H1 (cell line): ENCODE measurements at regions not wholly inside any gene's neighbourhood (a gene's known extent, or its start where the extent isn't known, plus 50 kb on each side); places are given as distances from the start of the nearest gene placed in this dataset.

Source experiments
- CTCF ChIA-PET: fragments of 300-600 bp; sonication (Branson Sonifier 250); formaldehyde crosslinking; loops from one replicate; lab custom pipeline; 2021; ENCODE audit not compliant: partially characterized antibody; lab: Charles Lee
- POLR2A ChIA-PET: fragments of 300-600 bp; sonication (Branson Sonifier 250); formaldehyde crosslinking; loops from one replicate; lab custom pipeline; 2021; ENCODE audit warnings: inconsistent platforms; ENCODE audit not compliant: partially characterized antibody; lab: Charles Lee
- DNase-seq, 2 experiments: peaks; one replicate each; pipeline versions ENCODE4 v3.0.0 to v3.0.0-alpha.2; 2010 to 2022; ENCODE audit warnings: low spot score in 2 of 2, low read depth in 1 of 2, mixed read lengths in 1 of 2
- FAIRE-seq: peaks from 2 replicates; lab custom pipeline; 2011; peaks lifted over from hg19 to GRCh38; lab: Jason Lieb, UNC
- H2AFZ ChIP-seq: 2 replicates; pipeline ENCODE4 v1.8.1; 2012; ENCODE audit warnings: low read length, inconsistent platforms
- H2AK5ac ChIP-seq: 2 replicates; pipeline ENCODE4 v1.6.1; 2013; ENCODE audit warnings: low read depth, low read length
- H2BK120ac ChIP-seq: replicated peaks from 2 replicates; pipeline ENCODE3; 2013; ENCODE audit warnings: low read depth, low read length, inconsistent platforms
- H2BK12ac ChIP-seq: 2 replicates; pipeline ENCODE4 v1.6.1; 2013; ENCODE audit warnings: low read depth, low read length
- H2BK15ac ChIP-seq: 2 replicates; pipeline ENCODE4 v1.6.1; 2013; ENCODE audit warnings: low read length
- H2BK20ac ChIP-seq: 2 replicates; pipeline ENCODE4 v1.6.1; 2013; ENCODE audit warnings: low read length
- H2BK5ac ChIP-seq: 2 replicates; pipeline ENCODE4 v1.6.1; 2013; ENCODE audit warnings: low read depth, low read length
- H3K14ac ChIP-seq: 2 replicates; pipeline ENCODE4 v1.6.1; 2013; ENCODE audit warnings: inconsistent platforms; ENCODE audit not compliant: insufficient read length
- H3K18ac ChIP-seq: 2 replicates; pipeline ENCODE4 v1.6.1; 2013; ENCODE audit warnings: low read length; ENCODE audit errors: extremely low read depth
- H3K23ac ChIP-seq: 2 replicates; pipeline ENCODE4 v1.6.1; 2013; ENCODE audit warnings: inconsistent platforms; ENCODE audit not compliant: insufficient read length
- H3K23me2 ChIP-seq: 2 replicates; pipeline ENCODE4 v1.6.1; 2013; ENCODE audit warnings: low read depth, low read length
- H3K27ac ChIP-seq: 2 replicates; pipeline ENCODE4 v1.6.1; 2011; ENCODE audit warnings: low read depth, low read length, inconsistent platforms
- H3K27me3 ChIP-seq, 4 experiments: replicated peaks in 1 of 4; 1 replicate in 1 of 4; 2 replicates in 3 of 4; pipeline versions ENCODE4 v1.6.1 to v1.8.1; 2011 to 2013; ENCODE audit warnings: low read length in 3 of 4, mild to moderate bottlenecking in 3 of 4, inconsistent platforms in 2 of 4, mixed read lengths in 2 of 4, moderate library complexity in 1 of 4; ENCODE audit not compliant: control insufficient read depth in 3 of 4, insufficient read depth in 3 of 4; ENCODE audit errors: extremely low read depth in 1 of 4
- H3K36me3 ChIP-seq, 4 experiments: 2 replicates each; pipeline versions ENCODE4 v1.6.1 to v1.8.1; 2011 to 2013; ENCODE audit warnings: mild to moderate bottlenecking in 4 of 4, low read length in 3 of 4, moderate library complexity in 2 of 4, control low read depth in 1 of 4, inconsistent platforms in 1 of 4; ENCODE audit not compliant: insufficient read depth in 4 of 4, control insufficient read depth in 2 of 4
- H3K4ac ChIP-seq: replicated peaks from 2 replicates; pipeline ENCODE3; 2013; ENCODE audit warnings: low read length, low read depth, mixed read lengths, inconsistent platforms; ENCODE audit not compliant: insufficient read length
- H3K4me1 ChIP-seq, 4 experiments: replicated peaks in 1 of 4; 1 replicate in 1 of 4; 2 replicates in 3 of 4; pipeline versions ENCODE4 v1.6.1 to v1.8.1; 2011 to 2013; ENCODE audit warnings: low read length in 3 of 4, inconsistent platforms in 2 of 4, mixed read lengths in 1 of 4; ENCODE audit not compliant: insufficient read depth in 4 of 4, control insufficient read depth in 3 of 4
- H3K4me2 ChIP-seq, 2 experiments: 2 replicates each; pipeline versions ENCODE4 v1.6.1 to v1.8.1; 2011 to 2013; ENCODE audit warnings: low read depth in 2 of 2, low read length in 2 of 2, control low read depth in 1 of 2, inconsistent platforms in 1 of 2, mild to moderate bottlenecking in 1 of 2; ENCODE audit not compliant: insufficient read depth in 1 of 2
- H3K4me3 ChIP-seq, 4 experiments: fragments of 200-600, 300-600 bp in 1 of 4; sonication (generic), shearing (Covaris generic), sonication (Bioruptor Twin) in 1 of 4; 2 replicates each; pipeline versions ENCODE4 v1.5.1 to v1.8.1; 2011 to 2016; ENCODE audit warnings: low read length in 4 of 4, low read depth in 3 of 4, control low read depth in 2 of 4, inconsistent platforms in 2 of 4, mild to moderate bottlenecking in 2 of 4, mixed read lengths in 1 of 4, moderate library complexity in 1 of 4; ENCODE audit not compliant: insufficient read depth in 2 of 4; ENCODE audit errors: extremely low read depth in 1 of 4
- H3K56ac ChIP-seq: replicated peaks from 2 replicates; pipeline ENCODE3; 2013; ENCODE audit warnings: low read depth, mild to moderate bottlenecking, mixed read lengths, low read length, inconsistent platforms; ENCODE audit not compliant: insufficient read length
- H3K79me1 ChIP-seq: 2 replicates; pipeline ENCODE4 v1.6.1; 2013; ENCODE audit warnings: low read depth, low read length, control low read depth
- H3K79me2 ChIP-seq, 2 experiments: 2 replicates each; pipeline versions ENCODE4 v1.6.1 to v1.8.1; 2012 to 2013; ENCODE audit warnings: low read length in 2 of 2, mild to moderate bottlenecking in 2 of 2, inconsistent platforms in 1 of 2; ENCODE audit not compliant: insufficient read depth in 2 of 2, control insufficient read depth in 1 of 2
- H3K9ac ChIP-seq, 4 experiments: replicated peaks in 1 of 4; 1 replicate in 1 of 4; 2 replicates in 3 of 4; pipeline versions ENCODE4 v1.6.1 to v1.8.1; 2011 to 2013; ENCODE audit warnings: low read depth in 3 of 4, low read length in 3 of 4, control low read depth in 2 of 4, mild to moderate bottlenecking in 2 of 4, moderate library complexity in 2 of 4, inconsistent platforms in 1 of 4; ENCODE audit errors: extremely low read depth in 1 of 4
- H3K9me3 ChIP-seq, 2 experiments: 2 replicates each; pipeline versions ENCODE4 v1.6.1 to v1.8.1; 2012 to 2013; ENCODE audit warnings: mild to moderate bottlenecking in 2 of 2, moderate library complexity in 2 of 2, control low read depth in 1 of 2, inconsistent platforms in 1 of 2, low read depth in 1 of 2, low read length in 1 of 2, mixed read lengths in 1 of 2; ENCODE audit not compliant: insufficient read depth in 2 of 2
- H4K20me1 ChIP-seq, 2 experiments: replicated peaks in 1 of 2; 2 replicates each; pipeline versions ENCODE3 to v1.8.1; 2011 to 2013; ENCODE audit warnings: inconsistent platforms in 2 of 2, low read length in 2 of 2, mild to moderate bottlenecking in 1 of 2; ENCODE audit not compliant: insufficient read depth in 2 of 2, control insufficient read depth in 1 of 2
- H4K5ac ChIP-seq: 2 replicates; pipeline ENCODE4 v1.6.1; 2013; ENCODE audit warnings: low read length, low read depth, mixed read lengths, inconsistent platforms; ENCODE audit not compliant: insufficient read length
- H4K8ac ChIP-seq: 2 replicates; pipeline ENCODE4 v1.8.0; 2013; ENCODE audit warnings: mild to moderate bottlenecking, moderate library complexity, low read length, inconsistent platforms; ENCODE audit not compliant: insufficient read depth; ENCODE audit errors: extremely low read depth
- H4K91ac ChIP-seq: replicated peaks from 2 replicates; pipeline ENCODE3; 2013; ENCODE audit warnings: low read length, mixed read lengths, inconsistent platforms; ENCODE audit not compliant: insufficient read length
- JUND ChIP-seq: IDR thresholded peaks from 2 replicates; pipeline ENCODE4 v1.6.1; 2011; ENCODE audit warnings: mild to moderate bottlenecking, improper control_type of control experiment, low read length
- PHF8 ChIP-seq: fragments of 200-600 bp; sonication (generic); conservative IDR thresholded peaks from 2 replicates; pipeline ENCODE4 v1.7.1; 2012; ENCODE audit warnings: low read depth, mild to moderate bottlenecking, inconsistent platforms, low read length, moderate library complexity
- TCF12 ChIP-seq: IDR thresholded peaks from 2 replicates; pipeline ENCODE4 v1.6.1; 2011; ENCODE audit warnings: low read depth, mild to moderate bottlenecking, low read length
- ZNF274 ChIP-seq: IDR thresholded peaks from 2 replicates; pipeline ENCODE4 v1.7.0; 2012; ENCODE audit warnings: low read length, borderline replicate concordance; ENCODE audit errors: extremely low read depth
- WGBS, 2 experiments: shearing (Covaris generic) in 1 of 2; methylation state at CpG; one replicate each; pipeline versions ENCODE4 v1.1.6 to v1.1.7; 2013 to 2015; ENCODE audit warnings: low lambda C conversion rate in 2 of 2, mixed read lengths in 2 of 2, inconsistent platforms in 1 of 2, low coverage in 1 of 2, missing lambda C conversion rate in 1 of 2; ENCODE audit not compliant: insufficient replicate concordance in 2 of 2, insufficient coverage in 1 of 2, insufficient read length in 1 of 2; ENCODE audit errors: extremely low coverage in 1 of 2, missing lambda C conversion rate in 1 of 2; 5-methylcytosine and 5-hydroxymethylcytosine counted together

DNA sequence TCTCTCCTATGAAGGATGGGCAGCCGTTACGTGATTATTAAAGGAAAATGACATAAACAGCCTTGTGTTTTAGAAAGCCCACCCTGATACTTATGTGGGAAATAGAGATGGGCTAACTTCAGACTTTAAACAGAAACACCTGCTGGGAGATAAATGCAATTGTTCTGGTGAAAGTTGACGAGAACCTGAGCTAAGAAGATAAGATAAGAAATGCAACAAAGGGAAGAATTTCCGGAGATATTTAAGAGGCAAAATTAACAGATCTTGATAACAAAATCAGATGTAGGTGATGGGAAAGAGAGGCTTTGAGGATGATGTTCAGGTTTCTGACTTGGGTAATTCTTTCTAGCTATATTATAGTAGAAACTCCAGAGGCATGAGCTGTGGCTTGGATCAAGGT is 102.7 kb upstream of the SLC7A11 start:
- H3K9ac ChIP-seq: no peak overlapping the region
- TF ChIP-seq PHF8 (no peak), ZNF274 (no peak), TCF12 (no peak), JUND (no peak)

More for the DNA sequence above, 102.7 kb upstream of the SLC7A11 start:
- no peak overlapping the region for H2BK15ac ChIP-seq
- no peaks in the 10 kb centered on the region for H3K79me1 ChIP-seq
- H2AK5ac ChIP-seq: no peak overlapping the region
- H3K18ac ChIP-seq: no peak overlapping the region
- no peak overlapping the region for H2BK20ac ChIP-seq
- no peak overlapping the region for H2BK5ac ChIP-seq
- FAIRE-seq (no peak), DNase-seq (no peak)
- H3K27ac ChIP-seq: no peak overlapping the region
- H3K23ac ChIP-seq: no peak overlapping the region
- no peak overlapping the region for H4K5ac ChIP-seq
- H3K27me3 ChIP-seq: no peaks in the 10 kb centered on the region
- no peak overlapping the region for H4K8ac ChIP-seq
- H2BK12ac ChIP-seq: no peak overlapping the region
- H3K79me2 ChIP-seq: no peaks in the 10 kb centered on the region
- H3K4me2 ChIP-seq: no peak overlapping the region
- no peak overlapping the region for H4K91ac ChIP-seq
- no peak overlapping the region for H2BK120ac ChIP-seq
- no peak overlapping the region for H3K14ac ChIP-seq
- no peak overlapping the region for H2AFZ ChIP-seq
- no peak overlapping the region for H3K4me3 ChIP-seq
- no peaks in the 10 kb centered on the region; the same call in 1 of the 2 replicates for H3K23me2 ChIP-seq
- H3K56ac ChIP-seq: no peak overlapping the region
- H3K9me3 ChIP-seq: no peaks in the 10 kb centered on the region
- H3K4me1 ChIP-seq: no peaks in the 10 kb centered on the region
- no peaks in the 10 kb centered on the region for H4K20me1 ChIP-seq
- H3K36me3 ChIP-seq: no peaks in the 10 kb centered on the region
- WGBS, 2 experiments: 90% methylated on average over 4 of the region's 4 CpGs; no CpG with 5 or more reads in 1 of the 2 experiments
- no peak overlapping the region for H3K4ac ChIP-seq
- ChIA-PET POLR2A (no interaction called here), CTCF (interaction anchor here (1.2 kb wide), 1 partner anchor 154 kb away, joined by 3 read pairs; no protein-coding TSS in a partner anchor)
